Retinal pigment epithelial cell (primary cell): ENCODE measurements at regions not wholly inside any gene's neighbourhood (a gene's known extent, or its start where the extent isn't known, plus 50 kb on each side); places are given as distances from the start of the nearest gene placed in this dataset.
A peak's percentile ranks its signal among the peaks of the same experiment; 100 is the strongest.

Experiments used
- DNase-seq: peaks from one replicate; pipeline ENCODE4 v3.0.0-alpha.2; 2010; ENCODE audit warnings: low read depth
- H3K4me3 ChIP-seq: 2 replicates; pipeline ENCODE4 v1.5.1; 2011; ENCODE audit warnings: mild to moderate bottlenecking, low read length, control low read depth, moderate library complexity
- CTCF ChIP-seq: conservative IDR thresholded peaks from 2 replicates; pipeline ENCODE4 v1.5.1; 2011; ENCODE audit warnings: low read depth, low read length, control low read depth, inconsistent platforms

- no peak for TF ChIP-seq CTCF
- DNase-seq: no peak
- H3K4me3 ChIP-seq: no peak overlapping the region
Measured at GRCh38 chr10:118912961-118913600, 116.4 kb upstream of the NANOS1 start.

GRCh38 chr10:118913825-118914224, 115.7 kb upstream of the NANOS1 start:
- TF ChIP-seq CTCF: no peak
- H3K4me3 ChIP-seq: no peak overlapping the region
- no peak for DNase-seq

GRCh38 chr10:118914629-118915028, 114.9 kb upstream of the NANOS1 start:
- DNase-seq: no peak
- no peak for TF ChIP-seq CTCF
- H3K4me3 ChIP-seq: no peak overlapping the region

GRCh38 chr10:118915161-118915560, 114.4 kb upstream of the NANOS1 start:
- no peak for TF ChIP-seq CTCF
- DNase-seq: no peak
- H3K4me3 ChIP-seq: no peak overlapping the region

- DNase-seq: no peak
- TF ChIP-seq CTCF: no peak
- no peak overlapping the region for H3K4me3 ChIP-seq
Measured at GRCh38 chr10:118916777-118917176, 112.7 kb upstream of the NANOS1 start.

- DNase-seq: no peak
- no peak for TF ChIP-seq CTCF
- H3K4me3 ChIP-seq: no peak overlapping the region
Measured at GRCh38 chr10:118917701-118918100, 111.8 kb upstream of the NANOS1 start.

- peak; percentile 83 for DNase-seq
- no peak overlapping the region for H3K4me3 ChIP-seq
- TF ChIP-seq CTCF: no peak
Measured at GRCh38 chr10:118918116-118918515, 111.4 kb upstream of the NANOS1 start.
